Gastroesophageal sphincter (tissue), 4 donors: ENCODE measurements at regions not wholly inside any gene's neighbourhood (a gene's known extent, or its start where the extent isn't known, plus 50 kb on each side); places are given as distances from the start of the nearest gene placed in this dataset.
"Not testable (repeated sequence)": the region's sequence is repeated elsewhere in the genome, so short reads cannot be mapped to it uniquely, and the experiment has no call there.

Experiments
- ATAC-seq: fragments of 150-250 bp; one replicate; pipeline ENCODE4 v1.9.1; 2016; ENCODE audit warnings: mild to moderate bottlenecking, moderate library complexity
- H3K27ac ChIP-seq, 4 donors: fragments of 200-600 bp; sonication (generic) in 3 of 4; 1 replicate in 3 of 4; 2 replicates in 1 of 4; pipeline ENCODE4 v1.5.1; 2016 to 2019
- H3K27me3 ChIP-seq: fragments of 200-600 bp; sonication (generic); one replicate; pipeline ENCODE4 v1.5.1; 2019
- H3K36me3 ChIP-seq, 2 donors: fragments of 200-600 bp; sonication (generic); one replicate each; pipeline ENCODE4 v1.5.1; 2019; ENCODE audit warnings: control low read depth in 1 of 2
- H3K4me1 ChIP-seq, 3 donors: fragments of 200-600 bp; sonication (generic); 1 replicate in 2 of 3; 2 replicates in 1 of 3; pipeline ENCODE4 v1.5.1; 2016 to 2019; ENCODE audit warnings: control low read depth in 2 of 3
- H3K4me3 ChIP-seq, 2 donors: fragments of 200-600 bp; sonication (generic); one replicate each; pipeline ENCODE4 v1.5.1; 2019; ENCODE audit warnings: mild to moderate bottlenecking in 1 of 2, moderate library complexity in 1 of 2
- H3K9me3 ChIP-seq, 3 donors: fragments of 200-600 bp; sonication (generic); one replicate each; pipeline ENCODE4 v1.5.1; 2017 to 2019; ENCODE audit warnings: control low read depth in 2 of 3
- EP300 ChIP-seq: sonication (generic); formaldehyde crosslinking; IDR thresholded peaks from one replicate; pipeline ENCODE4 v1.6.1; 2017; ENCODE audit warnings: antibody characterized with exemption, mild to moderate bottlenecking
- POLR2A ChIP-seq, 2 donors: fragments of 450-650 bp; IDR thresholded peaks; one replicate each; pipeline ENCODE4 v1.6.1; 2017; ENCODE audit warnings: antibody characterized with exemption in 2 of 2, mild to moderate bottlenecking in 2 of 2, moderate library complexity in 1 of 2
- POLR2AphosphoS5 ChIP-seq: sonication (generic); formaldehyde crosslinking; IDR thresholded peaks from one replicate; pipeline ENCODE4 v1.6.1; 2017; ENCODE audit warnings: antibody characterized with exemption
- WGBS, 2 donors: methylation state at CpG; one replicate each; pipeline ENCODE4 v1.1.5; 2018; ENCODE audit warnings: low coverage in 1 of 2; 5-methylcytosine and 5-hydroxymethylcytosine counted together
- TF ChIP-seq, protein P1 (sequence below), 4 experiments: fragments of 200-600 bp in 2 of 4; fragments of 450-650 bp in 2 of 4; sonication (generic) in 1 of 4; IDR thresholded peaks; one replicate each; pipeline ENCODE4 v1.5.1; 2017 to 2019; ENCODE audit warnings: antibody characterized with exemption in 4 of 4, mild to moderate bottlenecking in 2 of 4, moderate library complexity in 2 of 4

DNA sequence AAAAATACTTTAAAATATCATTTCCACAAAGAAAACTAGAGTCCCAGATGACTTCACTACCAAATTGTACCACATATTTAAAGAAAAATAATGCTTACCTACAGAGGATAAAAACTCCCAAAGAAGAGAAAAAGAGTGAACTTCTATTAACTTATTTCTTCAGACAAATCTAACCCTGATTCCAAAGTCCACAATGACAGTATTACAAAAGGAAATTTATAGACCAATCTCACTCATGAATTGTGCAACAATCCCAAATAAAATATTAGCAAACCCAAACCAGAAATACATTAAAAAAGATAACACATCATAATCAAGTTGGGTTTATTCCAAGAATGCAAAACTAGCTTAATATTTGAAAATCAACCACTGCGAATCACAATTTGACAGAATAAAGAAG lies 161.4 kb upstream of the GALNT2 start:
- H3K4me3 ChIP-seq, result no peak overlapping the region
- H3K4me1 ChIP-seq, result no peaks in the 10 kb centered on the region
- ATAC-seq, result no peak
- H3K27ac ChIP-seq, result no peak overlapping the region
- TF ChIP-seq, protein P1, sequence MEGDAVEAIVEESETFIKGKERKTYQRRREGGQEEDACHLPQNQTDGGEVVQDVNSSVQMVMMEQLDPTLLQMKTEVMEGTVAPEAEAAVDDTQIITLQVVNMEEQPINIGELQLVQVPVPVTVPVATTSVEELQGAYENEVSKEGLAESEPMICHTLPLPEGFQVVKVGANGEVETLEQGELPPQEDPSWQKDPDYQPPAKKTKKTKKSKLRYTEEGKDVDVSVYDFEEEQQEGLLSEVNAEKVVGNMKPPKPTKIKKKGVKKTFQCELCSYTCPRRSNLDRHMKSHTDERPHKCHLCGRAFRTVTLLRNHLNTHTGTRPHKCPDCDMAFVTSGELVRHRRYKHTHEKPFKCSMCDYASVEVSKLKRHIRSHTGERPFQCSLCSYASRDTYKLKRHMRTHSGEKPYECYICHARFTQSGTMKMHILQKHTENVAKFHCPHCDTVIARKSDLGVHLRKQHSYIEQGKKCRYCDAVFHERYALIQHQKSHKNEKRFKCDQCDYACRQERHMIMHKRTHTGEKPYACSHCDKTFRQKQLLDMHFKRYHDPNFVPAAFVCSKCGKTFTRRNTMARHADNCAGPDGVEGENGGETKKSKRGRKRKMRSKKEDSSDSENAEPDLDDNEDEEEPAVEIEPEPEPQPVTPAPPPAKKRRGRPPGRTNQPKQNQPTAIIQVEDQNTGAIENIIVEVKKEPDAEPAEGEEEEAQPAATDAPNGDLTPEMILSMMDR (IDR thresholded peaks at IDR 0.05), result no peak
- no peak for TF ChIP-seq EP300
- TF ChIP-seq POLR2AphosphoS5, result no peak
- no peak for TF ChIP-seq POLR2A (IDR thresholded peaks at IDR 0.05)
- no peaks in the 10 kb centered on the region for H3K9me3 ChIP-seq
- H3K27me3 ChIP-seq, result no peaks in the 10 kb centered on the region
- WGBS, 2 donors, result 90 to 93% methylated on average over 1 of the region's 1 CpG
- no peaks in the 10 kb centered on the region for H3K36me3 ChIP-seq

DNA sequence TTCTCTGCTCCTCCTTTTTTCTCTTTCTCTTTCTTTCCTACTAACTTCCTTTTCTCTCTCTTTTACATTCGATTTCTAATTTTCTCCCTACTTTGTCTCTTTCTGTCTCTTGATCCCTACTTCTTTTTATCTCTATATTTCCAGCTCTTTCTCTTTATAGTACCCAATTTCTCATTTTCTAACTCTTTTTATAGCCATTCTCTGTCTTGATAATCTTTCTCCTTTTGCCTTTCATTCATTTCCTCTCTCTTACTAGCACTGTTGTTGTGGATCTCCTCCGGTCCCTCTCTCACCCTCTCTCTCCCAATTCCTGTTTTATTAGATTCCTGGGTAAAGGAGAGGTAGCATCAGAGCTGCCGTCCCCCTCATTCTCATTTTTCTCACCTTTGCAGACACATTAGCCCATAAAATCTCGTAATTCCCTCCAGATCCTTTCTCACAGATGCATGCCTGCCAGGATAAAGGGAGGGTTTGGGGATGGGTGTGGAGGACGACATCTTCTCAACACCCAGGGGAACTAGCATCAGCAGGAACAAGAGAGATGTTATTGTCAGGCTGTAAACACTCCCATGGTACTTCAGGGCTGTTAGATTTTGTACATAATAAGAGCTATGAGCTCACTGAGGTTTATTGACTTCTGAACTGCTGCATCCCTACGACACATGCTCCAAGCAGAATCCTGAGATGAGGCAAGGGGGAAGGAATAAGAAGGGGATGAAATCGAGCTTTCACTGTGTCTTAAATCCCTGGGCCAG lies 159.0 kb upstream of the GALNT2 start:
- Histone ChIP-seq H3K27me3 (no peaks in the 10 kb centered on the region), H3K4me3 (no peak overlapping the region), H3K4me1 (no peaks in the 10 kb centered on the region), H3K36me3 (no peaks in the 10 kb centered on the region), H3K27ac (no peak overlapping the region), H3K9me3 (no peaks in the 10 kb centered on the region)
- no peak for TF ChIP-seq EP300
- no peak for TF ChIP-seq POLR2AphosphoS5
- TF ChIP-seq, protein P1 (IDR thresholded peaks at IDR 0.05), result no peak
- no peak for TF ChIP-seq POLR2A (IDR thresholded peaks at IDR 0.05)
- WGBS, 2 donors, result 50 to 66% methylated on average over 7 of the region's 7 CpGs
- no peak for ATAC-seq

DNA sequence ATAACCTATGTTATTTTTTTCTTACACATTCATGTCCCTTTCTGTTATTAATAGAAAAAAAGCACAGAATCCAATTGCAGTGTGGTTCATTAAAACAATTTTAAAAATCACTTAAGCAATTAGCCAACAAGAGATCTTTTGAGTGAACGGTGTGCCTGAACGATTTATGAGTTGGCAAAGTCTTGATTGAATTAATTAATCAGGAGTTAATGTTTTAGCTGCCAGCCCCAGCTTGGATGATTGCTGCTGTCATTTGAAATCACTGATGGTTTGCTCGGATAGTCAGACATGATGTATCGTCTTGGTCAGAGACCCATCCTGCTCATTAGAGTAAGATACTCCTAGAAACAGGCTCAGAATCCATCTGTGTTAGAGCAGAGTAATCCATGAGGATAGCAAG lies 158.3 kb upstream of the GALNT2 start:
- H3K4me1 ChIP-seq, result no peaks in the 10 kb centered on the region
- WGBS, 2 donors, result 83 to 89% methylated on average over 4 of the region's 4 CpGs
- H3K36me3 ChIP-seq, result no peaks in the 10 kb centered on the region
- H3K27ac ChIP-seq, result no peak overlapping the region
- ATAC-seq, result no peak
- H3K4me3 ChIP-seq, result no peak overlapping the region
- no peaks in the 10 kb centered on the region for H3K9me3 ChIP-seq
- H3K27me3 ChIP-seq, result no peaks in the 10 kb centered on the region
- TF ChIP-seq EP300 (no peak), POLR2A (IDR thresholded peaks at IDR 0.05) (no peak), POLR2AphosphoS5 (no peak)
- TF ChIP-seq, protein P1 (IDR thresholded peaks at IDR 0.05), result no peak

DNA sequence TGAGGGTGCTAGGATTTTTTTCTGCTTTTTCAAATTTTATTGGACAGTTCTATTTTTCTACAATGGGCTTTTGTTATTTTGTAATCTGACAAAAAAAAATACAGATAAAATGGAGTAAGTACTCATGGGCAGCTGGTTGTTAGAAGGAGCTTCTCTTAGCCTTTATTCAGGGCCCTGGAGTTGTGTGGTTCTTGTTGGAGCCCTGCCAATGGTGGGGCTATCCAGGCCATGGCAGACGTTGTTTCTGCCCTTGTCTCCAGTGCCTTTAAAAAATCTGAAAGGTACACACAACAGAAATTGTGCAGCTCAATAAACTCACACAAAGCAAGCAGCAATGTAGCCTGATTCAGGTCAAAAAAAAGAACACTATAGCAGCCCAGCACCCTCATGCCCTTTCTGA lies 153.5 kb upstream of the GALNT2 start:
- H3K4me1 ChIP-seq, result no peaks in the 10 kb centered on the region
- WGBS, 2 donors, result 0 to 20% methylated on average over 1 of the region's 1 CpG
- no peak for ATAC-seq
- H3K4me3 ChIP-seq, result no peak overlapping the region
- H3K27ac ChIP-seq, result no peak overlapping the region
- no peaks in the 10 kb centered on the region for H3K27me3 ChIP-seq
- no peaks in the 10 kb centered on the region for H3K9me3 ChIP-seq
- no peaks in the 10 kb centered on the region for H3K36me3 ChIP-seq
- TF ChIP-seq EP300 (no peak), POLR2A (IDR thresholded peaks at IDR 0.05) (no peak), POLR2AphosphoS5 (no peak)
- TF ChIP-seq, protein P1 (IDR thresholded peaks at IDR 0.05), result no peak

DNA sequence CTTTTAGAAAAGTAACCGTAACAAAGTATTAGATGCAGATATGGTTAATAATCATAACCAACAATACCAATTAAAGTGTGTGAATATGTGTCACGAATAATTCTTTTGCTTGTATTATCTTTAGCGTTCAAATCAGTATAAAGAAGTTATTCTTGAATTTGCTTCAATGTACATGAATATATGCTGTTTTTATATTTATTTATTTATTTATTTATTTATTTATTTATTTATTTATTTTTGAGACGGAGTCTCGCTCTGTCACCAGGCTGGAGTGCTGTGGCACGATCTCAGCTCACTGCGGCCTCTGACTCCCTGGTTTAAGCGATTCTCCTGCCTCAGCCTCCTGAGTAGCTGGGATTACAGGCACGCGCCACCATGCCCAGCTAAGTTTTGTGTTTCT lies 147.6 kb upstream of the GALNT2 start:
- not testable (repeated sequence) for ATAC-seq, H3K27ac ChIP-seq, H3K36me3 ChIP-seq, H3K4me3 ChIP-seq, H3K4me1 ChIP-seq, H3K9me3 ChIP-seq, H3K27me3 ChIP-seq
- 97 to 98% methylated on average over 5 to 7 of the region's 10 CpGs for WGBS, 2 donors
